ENCODE measurements at regions not wholly inside any gene's neighbourhood (a gene's known extent, or its start where the extent isn't known, plus 50 kb on each side); places are given as distances from the start of the nearest gene placed in this dataset.

DNA sequence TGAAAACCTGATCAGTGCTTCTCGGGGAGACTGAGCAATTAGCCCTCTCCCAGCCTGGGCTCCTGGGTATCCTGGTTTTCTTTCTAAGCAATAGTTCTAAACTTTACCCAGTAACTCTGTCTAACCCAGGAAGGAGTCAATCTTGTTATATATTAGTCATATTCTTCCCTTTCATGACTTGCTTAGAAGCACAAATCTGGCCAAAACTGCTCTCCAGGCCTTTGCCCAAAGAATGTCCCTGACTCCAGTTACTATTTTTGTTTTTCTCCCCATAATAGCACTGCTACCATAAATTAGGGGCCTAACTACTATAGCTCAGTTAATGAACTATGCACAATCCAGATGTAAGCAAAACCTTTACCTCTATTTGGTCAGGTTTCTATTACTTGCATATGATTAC, 355.8 kb upstream of the HTR2A start:
- Histone ChIP-seq H3K27ac (no peak overlapping the region), H3K4me3 (ENCODE audit: low read depth, low read length) (no peak overlapping the region), H3K9me3 (ENCODE audit: severe bottlenecking) (no peaks in the 10 kb centered on the region), H3K27me3 (ENCODE audit: insufficient read depth, low read depth, severe bottlenecking) (no peaks in the 10 kb centered on the region), H3K36me3 (no peaks in the 10 kb centered on the region)
- DNase-seq, result no peak
- TF ChIP-seq, protein P1, sequence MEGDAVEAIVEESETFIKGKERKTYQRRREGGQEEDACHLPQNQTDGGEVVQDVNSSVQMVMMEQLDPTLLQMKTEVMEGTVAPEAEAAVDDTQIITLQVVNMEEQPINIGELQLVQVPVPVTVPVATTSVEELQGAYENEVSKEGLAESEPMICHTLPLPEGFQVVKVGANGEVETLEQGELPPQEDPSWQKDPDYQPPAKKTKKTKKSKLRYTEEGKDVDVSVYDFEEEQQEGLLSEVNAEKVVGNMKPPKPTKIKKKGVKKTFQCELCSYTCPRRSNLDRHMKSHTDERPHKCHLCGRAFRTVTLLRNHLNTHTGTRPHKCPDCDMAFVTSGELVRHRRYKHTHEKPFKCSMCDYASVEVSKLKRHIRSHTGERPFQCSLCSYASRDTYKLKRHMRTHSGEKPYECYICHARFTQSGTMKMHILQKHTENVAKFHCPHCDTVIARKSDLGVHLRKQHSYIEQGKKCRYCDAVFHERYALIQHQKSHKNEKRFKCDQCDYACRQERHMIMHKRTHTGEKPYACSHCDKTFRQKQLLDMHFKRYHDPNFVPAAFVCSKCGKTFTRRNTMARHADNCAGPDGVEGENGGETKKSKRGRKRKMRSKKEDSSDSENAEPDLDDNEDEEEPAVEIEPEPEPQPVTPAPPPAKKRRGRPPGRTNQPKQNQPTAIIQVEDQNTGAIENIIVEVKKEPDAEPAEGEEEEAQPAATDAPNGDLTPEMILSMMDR (IDR thresholded peaks at IDR 0.05; ENCODE audit: low read depth, low read length), result no peak

DNA sequence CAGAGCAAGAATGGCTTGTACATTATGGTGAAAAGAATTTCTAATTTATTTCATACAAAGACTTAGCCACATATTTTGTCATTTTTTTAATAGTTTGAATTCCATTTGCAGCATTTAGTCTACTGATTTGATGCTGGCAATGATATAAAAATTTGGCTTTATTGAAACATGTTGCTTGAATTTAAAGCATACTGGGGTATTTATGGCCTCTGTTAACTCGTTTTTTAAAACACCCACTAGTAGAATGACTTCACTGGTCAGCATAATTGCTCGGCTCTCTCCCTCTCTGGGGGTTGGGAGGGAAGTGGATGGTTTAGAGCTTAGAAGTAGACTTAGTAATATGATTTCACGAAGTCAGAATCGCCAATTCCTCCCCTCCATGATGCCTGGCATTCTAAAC, 354.9 kb upstream of the HTR2A start:
- Histone ChIP-seq H3K27me3 (ENCODE audit: insufficient read depth, low read depth, severe bottlenecking) (no peaks in the 10 kb centered on the region), H3K36me3 (no peaks in the 10 kb centered on the region), H3K27ac (no peak overlapping the region), H3K4me3 (ENCODE audit: low read depth, low read length) (no peak overlapping the region), H3K9me3 (ENCODE audit: severe bottlenecking) (no peaks in the 10 kb centered on the region)
- DNase-seq, result no peak
- TF ChIP-seq, protein P1 (IDR thresholded peaks at IDR 0.05; ENCODE audit: low read depth, low read length), result no peak

DNA sequence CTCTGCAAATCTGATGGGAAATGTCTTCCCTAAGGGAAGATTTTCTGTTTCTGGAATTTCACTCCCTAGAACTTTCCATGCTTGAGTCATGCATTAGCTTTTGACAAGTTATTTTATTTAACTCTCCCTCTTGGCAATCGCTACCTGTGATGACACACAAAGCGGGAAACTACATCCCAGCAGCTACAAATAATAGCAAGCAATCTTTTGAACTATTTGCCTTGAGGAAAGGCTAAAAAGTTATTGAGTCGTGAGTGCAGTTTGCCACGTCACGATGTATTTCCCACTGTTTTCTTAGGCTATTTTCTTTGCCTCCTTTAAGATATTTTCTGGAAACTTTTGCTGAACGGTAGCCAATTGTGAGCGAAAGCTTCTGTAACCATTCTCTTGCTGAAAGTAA, 353.3 kb upstream of the HTR2A start:
- Histone ChIP-seq H3K36me3 (no peaks in the 10 kb centered on the region), H3K27ac (no peak overlapping the region), H3K4me3 (ENCODE audit: low read depth, low read length) (no peak overlapping the region), H3K9me3 (ENCODE audit: severe bottlenecking) (no peaks in the 10 kb centered on the region), H3K27me3 (ENCODE audit: insufficient read depth, low read depth, severe bottlenecking) (no peaks in the 10 kb centered on the region)
- TF ChIP-seq, protein P1 (IDR thresholded peaks at IDR 0.05; ENCODE audit: low read depth, low read length), result no peak
- no peak for DNase-seq

DNA sequence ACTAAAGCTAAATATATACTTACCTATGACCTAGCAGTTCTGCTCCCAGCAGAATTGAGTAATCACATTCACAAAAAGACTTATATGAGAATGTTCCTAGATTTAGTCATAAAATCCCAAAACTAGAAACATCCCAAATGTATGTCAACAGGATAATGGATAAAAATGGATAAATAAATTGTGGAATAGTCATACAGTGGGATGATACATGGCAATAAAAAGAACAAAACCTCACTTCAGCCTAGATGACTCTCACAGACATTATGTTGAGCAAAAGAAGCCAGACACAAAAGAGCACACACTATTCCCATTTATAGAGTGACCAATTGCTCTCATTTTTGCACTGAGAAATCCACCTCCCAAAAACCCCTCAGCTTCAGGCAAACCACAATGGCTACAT, 352.4 kb upstream of the HTR2A start:
- no peaks in the 10 kb centered on the region for H3K36me3 ChIP-seq
- TF ChIP-seq, protein P1 (IDR thresholded peaks at IDR 0.05; ENCODE audit: low read depth, low read length), result no peak
- no peaks in the 10 kb centered on the region for H3K27me3 ChIP-seq (ENCODE audit: insufficient read depth, low read depth, severe bottlenecking)
- no peak for DNase-seq
- H3K4me3 ChIP-seq (ENCODE audit: low read depth, low read length), result no peak overlapping the region
- H3K9me3 ChIP-seq (ENCODE audit: severe bottlenecking), result no peaks in the 10 kb centered on the region
- no peak overlapping the region for H3K27ac ChIP-seq

DNA sequence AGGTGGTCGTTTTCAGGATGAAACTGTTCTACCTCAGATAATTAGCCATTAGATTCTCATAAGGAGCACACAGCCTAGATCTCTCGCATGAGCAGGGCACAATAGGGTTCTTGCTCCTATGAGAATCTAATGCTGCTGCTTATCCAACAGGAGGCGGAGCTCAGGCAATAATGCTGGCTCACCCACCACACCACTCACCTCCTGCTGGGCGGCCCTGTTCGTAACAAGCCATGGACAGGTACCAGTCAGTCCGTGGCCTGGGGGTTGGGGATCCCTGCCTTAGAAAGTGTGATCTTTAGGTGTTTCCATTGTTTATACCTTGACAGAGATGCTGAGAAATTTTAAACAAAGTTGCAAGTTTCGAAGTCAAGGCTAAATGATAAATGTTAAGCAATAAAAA, 344.6 kb upstream of the HTR2A start:
- Histone ChIP-seq H3K27me3 (ENCODE audit: insufficient read depth, low read depth, severe bottlenecking) (no peaks in the 10 kb centered on the region), H3K36me3 (no peaks in the 10 kb centered on the region), H3K4me3 (ENCODE audit: low read depth, low read length) (no peak overlapping the region), H3K27ac (no peak overlapping the region), H3K9me3 (ENCODE audit: severe bottlenecking) (no peaks in the 10 kb centered on the region)
- TF ChIP-seq, protein P1 (IDR thresholded peaks at IDR 0.05; ENCODE audit: low read depth, low read length), result no peak
- no peak for DNase-seq

DNA sequence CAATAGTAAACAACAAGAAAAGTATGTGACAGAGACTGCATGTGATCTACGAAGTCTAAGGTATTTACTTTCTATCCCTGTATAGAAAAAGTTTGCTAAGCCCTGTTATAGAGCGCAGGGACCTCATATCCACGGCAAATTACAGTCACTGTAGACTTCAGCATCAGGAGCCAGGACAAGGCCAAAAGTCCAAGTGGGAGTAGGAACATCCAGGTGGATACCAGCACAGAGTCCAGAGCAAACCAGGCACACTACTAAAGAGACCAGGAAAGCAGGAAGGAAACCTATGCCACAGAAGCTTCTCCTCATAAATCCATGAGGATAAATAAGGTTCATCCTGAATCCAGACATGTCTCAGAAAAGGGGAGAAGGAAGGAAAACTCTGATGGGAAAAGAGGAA, 342.2 kb upstream of the HTR2A start:
- Histone ChIP-seq H3K27ac (no peak overlapping the region), H3K27me3 (ENCODE audit: insufficient read depth, low read depth, severe bottlenecking) (no peaks in the 10 kb centered on the region), H3K9me3 (ENCODE audit: severe bottlenecking) (no peaks in the 10 kb centered on the region), H3K4me3 (ENCODE audit: low read depth, low read length) (no peak overlapping the region), H3K36me3 (no peaks in the 10 kb centered on the region)
- no peak for DNase-seq
- TF ChIP-seq, protein P1 (IDR thresholded peaks at IDR 0.05; ENCODE audit: low read depth, low read length), result no peak

Measured in WERI-Rb-1 (cell line).